GM18517 (cell line): ENCODE measurements at regions not wholly inside any gene's neighbourhood (a gene's known extent, or its start where the extent isn't known, plus 50 kb on each side); places are given as distances from the start of the nearest gene placed in this dataset.
"Not testable (repeated sequence)": the region's sequence is repeated elsewhere in the genome, so short reads cannot be mapped to it uniquely, and the experiment has no call there.

Experiments used
- ATAC-seq: cut with Tn5 transposase; IDR thresholded peaks from one replicate; pipeline ENCODE4 v1.9.1; 2021; ENCODE audit warnings: mild to moderate bottlenecking, moderate library complexity; ENCODE audit not compliant: unreplicated experiment

- no peak for ATAC-seq
These were observed 183.9 kb downstream of the ETNK1 start for GRCh38 chr12:22808860-22809259.

GRCh38 chr12:22810036-22810435 is 185.1 kb downstream of the ETNK1 start:
- no peak for ATAC-seq

GRCh38 chr12:22812531-22812930 is 187.6 kb downstream of the ETNK1 start:
- ATAC-seq, result no peak

- ATAC-seq, result no peak
These were observed 197.0 kb downstream of the ETNK1 start for GRCh38 chr12:22821985-22822384.

GRCh38 chr12:22826026-22826425 is 201.1 kb downstream of the ETNK1 start:
- ATAC-seq, result no peak

GRCh38 chr12:22826446-22826981 is 201.5 kb downstream of the ETNK1 start:
- not testable (repeated sequence) for ATAC-seq

- ATAC-seq, result peak; percentile 79
These were observed 203.1 kb downstream of the ETNK1 start for GRCh38 chr12:22828066-22828465.

- no peak for ATAC-seq
These were observed 210.5 kb downstream of the ETNK1 start for GRCh38 chr12:22835431-22835830.

- ATAC-seq, result no peak
These were observed 225.2 kb downstream of the ETNK1 start for GRCh38 chr12:22850185-22850584.

GRCh38 chr12:22851532-22851931 is 226.6 kb downstream of the ETNK1 start:
- no peak for ATAC-seq

GRCh38 chr12:22855456-22855855 is 230.5 kb downstream of the ETNK1 start:
- no peak for ATAC-seq

GRCh38 chr12:22856178-22856577 is 231.2 kb downstream of the ETNK1 start:
- no peak for ATAC-seq

- ATAC-seq, result no peak
These were observed 234.0 kb downstream of the ETNK1 start for GRCh38 chr12:22858849-22859570.

- no peak for ATAC-seq
These were observed 236.0 kb downstream of the ETNK1 start for GRCh38 chr12:22860926-22861325.

GRCh38 chr12:22865822-22866221 is 240.9 kb downstream of the ETNK1 start:
- ATAC-seq, result no peak

GRCh38 chr12:22866406-22866805 is 241.4 kb downstream of the ETNK1 start:
- ATAC-seq, result no peak

- ATAC-seq, result no peak
These were observed 249.2 kb downstream of the ETNK1 start for GRCh38 chr12:22874151-22874550.

- no peak for ATAC-seq
These were observed 251.3 kb downstream of the ETNK1 start for GRCh38 chr12:22876262-22876661.

GRCh38 chr12:22879203-22879602 is 254.2 kb downstream of the ETNK1 start:
- ATAC-seq, result no peak

- no peak for ATAC-seq
These were observed 255.4 kb downstream of the ETNK1 start for GRCh38 chr12:22880331-22880730.

GRCh38 chr12:22880807-22881206 is 255.8 kb downstream of the ETNK1 start:
- no peak for ATAC-seq

GRCh38 chr12:22881878-22882385 is 257.0 kb downstream of the ETNK1 start:
- ATAC-seq, result no peak

GRCh38 chr12:22882559-22882958 is 257.6 kb downstream of the ETNK1 start:
- no peak for ATAC-seq
